ENCODE measurements at regions not wholly inside any gene's neighbourhood (a gene's known extent, or its start where the extent isn't known, plus 50 kb on each side); places are given as distances from the start of the nearest gene placed in this dataset.

GRCh38 chr13:85626603-85627002, 172.6 kb downstream of the SLITRK6 start:
- no peak for TF ChIP-seq POLR2A (IDR thresholded peaks at IDR 0.05)
- TF ChIP-seq, protein P1, sequence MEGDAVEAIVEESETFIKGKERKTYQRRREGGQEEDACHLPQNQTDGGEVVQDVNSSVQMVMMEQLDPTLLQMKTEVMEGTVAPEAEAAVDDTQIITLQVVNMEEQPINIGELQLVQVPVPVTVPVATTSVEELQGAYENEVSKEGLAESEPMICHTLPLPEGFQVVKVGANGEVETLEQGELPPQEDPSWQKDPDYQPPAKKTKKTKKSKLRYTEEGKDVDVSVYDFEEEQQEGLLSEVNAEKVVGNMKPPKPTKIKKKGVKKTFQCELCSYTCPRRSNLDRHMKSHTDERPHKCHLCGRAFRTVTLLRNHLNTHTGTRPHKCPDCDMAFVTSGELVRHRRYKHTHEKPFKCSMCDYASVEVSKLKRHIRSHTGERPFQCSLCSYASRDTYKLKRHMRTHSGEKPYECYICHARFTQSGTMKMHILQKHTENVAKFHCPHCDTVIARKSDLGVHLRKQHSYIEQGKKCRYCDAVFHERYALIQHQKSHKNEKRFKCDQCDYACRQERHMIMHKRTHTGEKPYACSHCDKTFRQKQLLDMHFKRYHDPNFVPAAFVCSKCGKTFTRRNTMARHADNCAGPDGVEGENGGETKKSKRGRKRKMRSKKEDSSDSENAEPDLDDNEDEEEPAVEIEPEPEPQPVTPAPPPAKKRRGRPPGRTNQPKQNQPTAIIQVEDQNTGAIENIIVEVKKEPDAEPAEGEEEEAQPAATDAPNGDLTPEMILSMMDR (IDR thresholded peaks at IDR 0.05) = no peak
